Bronchial epithelial cell (primary cell): ENCODE measurements at regions not wholly inside any gene's neighbourhood (a gene's known extent, or its start where the extent isn't known, plus 50 kb on each side); places are given as distances from the start of the nearest gene placed in this dataset.

Experiments used
- DNase-seq: peaks from one replicate; pipeline ENCODE4 v3.0.0-alpha.2; 2010; ENCODE audit warnings: low read depth
- FAIRE-seq: peaks from 2 replicates; lab custom pipeline; 2011; peaks lifted over from hg19 to GRCh38; lab: Jason Lieb, UNC
- H3K27me3 ChIP-seq: 2 replicates; pipeline ENCODE4 v1.5.1; 2011; ENCODE audit warnings: low read length; ENCODE audit not compliant: control insufficient read depth, insufficient read depth
- H3K36me3 ChIP-seq: 2 replicates; pipeline ENCODE4 v1.5.1; 2011; ENCODE audit warnings: low read length; ENCODE audit not compliant: control insufficient read depth, insufficient read depth
- H3K4me3 ChIP-seq: 2 replicates; pipeline ENCODE4 v1.5.1; 2011; ENCODE audit warnings: mild to moderate bottlenecking, low read depth, low read length, control low read depth
- TF ChIP-seq, protein P1 (sequence below): IDR thresholded peaks from 2 replicates; pipeline ENCODE4 v1.5.1; 2011; ENCODE audit warnings: mild to moderate bottlenecking, moderate library complexity, low read length, control low read depth, inconsistent platforms; ENCODE audit not compliant: insufficient read depth, severe bottlenecking

DNA sequence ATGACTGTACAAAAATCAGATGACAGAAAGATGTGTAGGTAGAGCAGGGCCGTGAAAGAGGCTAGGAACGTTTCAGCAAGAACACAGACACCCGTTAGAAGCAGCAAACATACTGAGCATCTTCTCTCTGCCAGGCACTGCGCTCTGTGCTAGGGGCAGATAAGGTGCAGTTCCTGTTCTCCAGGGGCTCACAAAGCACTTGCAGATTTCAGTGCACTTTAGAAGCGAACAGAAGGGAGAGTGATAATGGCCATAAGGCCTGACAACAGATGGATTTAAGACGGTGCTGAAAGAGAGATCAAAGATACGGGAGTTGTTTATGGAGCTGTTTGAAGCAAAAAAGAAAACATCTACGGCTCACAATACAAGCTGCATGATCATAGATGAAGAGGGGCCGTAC lies 200.3 kb upstream of the FOXD3 start:
- Histone ChIP-seq H3K27me3 (no peaks in the 10 kb centered on the region), H3K36me3 (no peaks in the 10 kb centered on the region), H3K4me3 (no peak overlapping the region)
- DNase-seq (no peak), FAIRE-seq (no peak)
- TF ChIP-seq, protein P1, sequence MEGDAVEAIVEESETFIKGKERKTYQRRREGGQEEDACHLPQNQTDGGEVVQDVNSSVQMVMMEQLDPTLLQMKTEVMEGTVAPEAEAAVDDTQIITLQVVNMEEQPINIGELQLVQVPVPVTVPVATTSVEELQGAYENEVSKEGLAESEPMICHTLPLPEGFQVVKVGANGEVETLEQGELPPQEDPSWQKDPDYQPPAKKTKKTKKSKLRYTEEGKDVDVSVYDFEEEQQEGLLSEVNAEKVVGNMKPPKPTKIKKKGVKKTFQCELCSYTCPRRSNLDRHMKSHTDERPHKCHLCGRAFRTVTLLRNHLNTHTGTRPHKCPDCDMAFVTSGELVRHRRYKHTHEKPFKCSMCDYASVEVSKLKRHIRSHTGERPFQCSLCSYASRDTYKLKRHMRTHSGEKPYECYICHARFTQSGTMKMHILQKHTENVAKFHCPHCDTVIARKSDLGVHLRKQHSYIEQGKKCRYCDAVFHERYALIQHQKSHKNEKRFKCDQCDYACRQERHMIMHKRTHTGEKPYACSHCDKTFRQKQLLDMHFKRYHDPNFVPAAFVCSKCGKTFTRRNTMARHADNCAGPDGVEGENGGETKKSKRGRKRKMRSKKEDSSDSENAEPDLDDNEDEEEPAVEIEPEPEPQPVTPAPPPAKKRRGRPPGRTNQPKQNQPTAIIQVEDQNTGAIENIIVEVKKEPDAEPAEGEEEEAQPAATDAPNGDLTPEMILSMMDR: no peak

DNA sequence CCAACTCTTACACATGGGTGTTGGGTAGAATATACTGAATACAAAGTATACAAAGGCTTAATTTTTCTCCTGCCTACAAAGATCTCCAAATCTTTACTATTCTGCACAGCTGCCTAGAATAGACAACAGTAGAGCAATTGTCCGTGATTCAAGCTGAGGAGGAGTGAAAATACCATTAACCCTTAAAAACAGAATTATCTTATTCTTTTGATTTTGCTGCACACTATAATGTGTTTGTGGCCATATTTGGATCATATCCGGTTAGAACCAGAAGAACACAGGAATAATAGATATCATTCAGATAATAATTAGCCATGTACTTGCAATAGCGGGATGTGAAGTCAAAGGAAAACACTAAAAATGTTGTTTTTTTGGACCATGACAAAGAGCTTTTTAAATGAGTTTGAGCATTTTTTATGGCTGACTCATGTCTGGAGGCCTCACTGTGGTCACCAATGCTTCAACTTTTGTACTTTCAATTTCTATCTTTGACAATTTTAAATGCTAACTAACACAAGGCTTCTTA lies 197.6 kb upstream of the FOXD3 start:
- TF ChIP-seq, protein P1: no peak
- Histone ChIP-seq H3K36me3 (no peaks in the 10 kb centered on the region), H3K27me3 (no peaks in the 10 kb centered on the region), H3K4me3 (no peak overlapping the region)
- FAIRE-seq (no peak), DNase-seq (no peak)

DNA sequence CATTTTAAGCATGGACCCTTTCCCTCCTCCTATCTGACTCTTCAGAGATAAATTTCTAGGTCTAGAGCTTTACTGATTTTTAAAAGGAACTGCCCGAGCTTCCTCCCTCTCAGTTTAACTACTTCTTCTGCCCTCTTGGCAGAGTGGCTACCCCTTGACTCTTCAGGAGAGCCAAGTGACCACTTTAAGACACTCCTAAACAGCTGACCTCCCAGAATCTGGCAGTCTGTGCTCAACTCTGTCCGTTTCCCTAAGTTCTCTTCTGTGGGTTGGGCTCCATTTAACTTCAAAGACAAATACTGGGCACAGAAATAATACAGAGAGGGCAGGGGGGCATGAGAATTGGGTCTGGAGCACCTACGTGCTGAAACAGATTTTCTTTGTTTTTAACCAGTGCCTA lies 196.3 kb upstream of the FOXD3 start:
- DNase-seq: no peak
- Histone ChIP-seq H3K27me3 (no peaks in the 10 kb centered on the region), H3K4me3 (no peak overlapping the region), H3K36me3 (no peaks in the 10 kb centered on the region)
- TF ChIP-seq, protein P1: no peak
- no peak for FAIRE-seq

DNA sequence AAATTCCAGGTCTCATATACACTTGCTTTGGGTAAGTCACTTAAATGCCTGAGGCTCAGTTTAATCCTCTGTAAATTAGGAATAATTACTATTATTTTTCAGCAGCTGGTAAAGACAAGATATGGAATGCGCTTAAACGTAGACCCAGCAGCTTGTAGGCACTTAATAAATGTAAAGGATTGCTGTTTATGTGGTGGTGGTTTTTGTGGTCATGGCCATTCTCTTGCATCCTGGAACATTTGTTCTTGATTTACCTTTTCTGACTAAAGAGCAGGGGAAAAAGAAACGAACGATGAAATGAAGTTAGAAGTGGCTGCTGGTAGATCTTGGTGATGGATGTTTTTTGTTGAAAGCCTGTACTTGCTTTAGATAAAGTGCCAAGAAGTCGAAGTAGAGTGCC lies 195.0 kb upstream of the FOXD3 start:
- H3K4me3 ChIP-seq: no peak overlapping the region
- H3K27me3 ChIP-seq: no peaks in the 10 kb centered on the region
- no peaks in the 10 kb centered on the region for H3K36me3 ChIP-seq
- DNase-seq (no peak), FAIRE-seq (no peak)
- TF ChIP-seq, protein P1: no peak

DNA sequence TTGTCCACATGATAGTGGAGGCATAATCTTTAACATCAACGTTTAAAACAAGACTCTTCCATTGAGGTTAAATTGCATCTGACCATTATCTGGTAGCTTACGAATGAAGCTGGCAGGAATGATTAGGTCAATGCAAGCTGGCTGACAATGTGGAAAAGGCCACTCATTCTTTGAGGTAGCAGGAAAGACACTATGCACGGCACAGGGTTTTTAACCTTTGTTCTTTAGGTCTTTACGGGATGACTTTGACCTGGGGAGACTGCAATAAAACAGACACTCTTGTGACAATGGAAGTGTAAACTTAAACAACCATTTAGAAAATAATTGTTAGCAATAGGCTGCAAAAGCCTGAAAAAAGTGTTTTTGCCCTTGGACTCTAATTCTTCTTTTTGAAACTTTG lies 193.8 kb upstream of the FOXD3 start:
- FAIRE-seq (no peak), DNase-seq (no peak)
- TF ChIP-seq, protein P1: no peak
- H3K36me3 ChIP-seq: no peaks in the 10 kb centered on the region
- H3K4me3 ChIP-seq: no peak overlapping the region
- H3K27me3 ChIP-seq: no peaks in the 10 kb centered on the region

DNA sequence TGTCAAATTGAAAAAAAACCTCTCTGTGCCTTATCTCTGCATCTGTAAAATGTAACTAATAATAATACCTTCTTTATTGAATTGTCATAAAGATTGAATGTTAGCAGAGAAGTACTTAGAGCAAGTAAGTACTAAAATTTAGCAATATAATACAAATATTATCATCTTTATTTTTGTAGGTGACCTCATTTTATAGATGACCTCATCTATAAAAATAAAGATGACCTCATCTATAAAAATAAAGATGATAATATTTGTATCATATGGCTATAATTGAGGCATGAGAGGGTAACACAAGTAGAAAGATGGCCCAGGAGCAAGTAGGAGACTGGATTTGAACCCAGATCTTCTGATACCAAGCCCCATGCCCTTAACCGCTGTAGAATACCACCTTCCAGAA lies 193.2 kb upstream of the FOXD3 start:
- no peaks in the 10 kb centered on the region for H3K27me3 ChIP-seq
- no peaks in the 10 kb centered on the region for H3K36me3 ChIP-seq
- FAIRE-seq (no peak), DNase-seq (no peak)
- TF ChIP-seq, protein P1: no peak
- H3K4me3 ChIP-seq: no peak overlapping the region
